HepG2 (cell line): ENCODE measurements at regions not wholly inside any gene's neighbourhood (a gene's known extent, or its start where the extent isn't known, plus 50 kb on each side); places are given as distances from the start of the nearest gene placed in this dataset.

Source experiments
- ATAC-seq: fragments of 200-7000 bp; cut with Tn5 transposase; 3 replicates; pipeline ENCODE4 v1.9.1; 2020; ENCODE audit warnings: mild to moderate bottlenecking, moderate library complexity
- BruUV-seq: library from RNA; stranded (reverse); fragments of 400-500 nt; replicated peaks from 2 replicates; lab custom pipeline; 2021; lab: Mats Ljungman, UMichigan
- CTCF ChIA-PET: fragments of 300-600 bp; formaldehyde crosslinking; extraction: SDS; loops from one replicate; lab custom pipeline; 2021; ENCODE audit warnings: low total read pairs, inconsistent platforms, low intra/inter-chr PET ratio; lab: Yijun Ruan, JAX
- POLR2A ChIA-PET: fragments of 350-600 bp; sonication (Branson Sonifier 250); formaldehyde crosslinking; loops from one replicate; lab custom pipeline; 2020; ENCODE audit warnings: antibody characterized with exemption, inconsistent platforms; lab: Yijun Ruan, JAX
- DNase-seq: peaks from one replicate; pipeline ENCODE4 v3.0.0-alpha.2; 2015; ENCODE audit warnings: low spot score
- FAIRE-seq: peaks from 3 replicates; lab custom pipeline; 2011; peaks lifted over from hg19 to GRCh38; lab: Jason Lieb, UNC
- H2AFZ ChIP-seq: one replicate; pipeline ENCODE4 v1.6.1; 2011; ENCODE audit warnings: low read length, inconsistent platforms
- H3K27ac ChIP-seq: fragments of 300-600 bp; 3 replicates; pipeline ENCODE4 v1.8.0; 2011; ENCODE audit warnings: mixed run types, mild to moderate bottlenecking, mixed read lengths, low read length, inconsistent platforms; ENCODE audit not compliant: insufficient read depth; ENCODE audit errors: extremely low read length
- H3K27me3 ChIP-seq, 2 experiments: fragments of 200-600 bp in 1 of 2; 2 replicates in 1 of 2; 3 replicates in 1 of 2; pipeline versions ENCODE4 v1.6.0 to v1.8.0; 2011; ENCODE audit warnings: low read length in 2 of 2, mild to moderate bottlenecking in 2 of 2, moderate library complexity in 2 of 2, inconsistent platforms in 1 of 2; ENCODE audit not compliant: insufficient read depth in 2 of 2, control insufficient read depth in 1 of 2
- H3K36me3 ChIP-seq, 2 experiments: fragments of 200-600 bp in 1 of 2; replicated peaks in 1 of 2; 2 replicates in 1 of 2; 3 replicates in 1 of 2; pipeline versions ENCODE4 v1.5.1 to v1.8.0; 2011; ENCODE audit warnings: low read length in 2 of 2, inconsistent platforms in 1 of 2; ENCODE audit not compliant: insufficient read depth in 2 of 2, control insufficient read depth in 1 of 2
- H3K4me1 ChIP-seq: 2 replicates; pipeline ENCODE4 v1.5.1; 2012; ENCODE audit warnings: low read length, inconsistent platforms; ENCODE audit not compliant: insufficient read depth
- H3K4me2 ChIP-seq: 2 replicates; pipeline ENCODE4 v1.6.0; 2011; ENCODE audit warnings: low read depth, low read length, inconsistent platforms
- H3K4me3 ChIP-seq, 3 experiments: fragments of 200-600 bp in 1 of 3; sonication (generic), shearing (Covaris generic) in 1 of 3; replicated peaks in 1 of 3; 2 replicates each; pipeline ENCODE4 v1.5.1; 2011 to 2016; ENCODE audit warnings: low read length in 3 of 3, inconsistent platforms in 2 of 3, low read depth in 2 of 3, mild to moderate bottlenecking in 2 of 3, control low read depth in 1 of 3, mixed read lengths in 1 of 3; ENCODE audit not compliant: insufficient read depth in 1 of 3
- H3K79me2 ChIP-seq: one replicate; pipeline ENCODE4 v1.6.1; 2011; ENCODE audit warnings: low read length, inconsistent platforms; ENCODE audit not compliant: insufficient read depth
- H3K9ac ChIP-seq: 2 replicates; pipeline ENCODE4 v1.6.0; 2011; ENCODE audit warnings: mild to moderate bottlenecking, low read depth, low read length, inconsistent platforms; ENCODE audit not compliant: insufficient read depth
- H3K9me3 ChIP-seq: 2 replicates; pipeline ENCODE4 v1.5.1; 2012; ENCODE audit warnings: mild to moderate bottlenecking, low read length
- H4K20me1 ChIP-seq: 2 replicates; pipeline ENCODE4 v1.6.0; 2011; ENCODE audit warnings: inconsistent platforms, mild to moderate bottlenecking, low read length, moderate library complexity; ENCODE audit not compliant: insufficient read depth
- ATF7-NPFF ChIP-seq: sonication (generic); formaldehyde crosslinking; IDR thresholded peaks from 2 replicates; pipeline ENCODE4 v1.8.1; 2023; ENCODE audit warnings: mild to moderate bottlenecking, low read depth, missing genetic modification reagents, moderate library complexity
- ELF3 ChIP-seq: IDR thresholded peaks from 2 replicates; pipeline ENCODE4 v1.6.1; 2016; ENCODE audit warnings: missing genetic modification reagents, missing compliant biosample characterization
- HNRNPK ChIP-seq: fragments of 200-400 bp; formaldehyde crosslinking; IDR thresholded peaks from 2 replicates; pipeline ENCODE4 v1.6.1; 2018; ENCODE audit warnings: low read length, low read depth, moderate library complexity, mild to moderate bottlenecking; ENCODE audit not compliant: poor library complexity, severe bottlenecking
- HOXA9 ChIP-seq: sonication (generic); formaldehyde crosslinking; IDR thresholded peaks from 2 replicates; pipeline ENCODE4 v1.8.1; 2022; ENCODE audit warnings: missing genetic modification reagents, mild to moderate bottlenecking, moderate library complexity, borderline replicate concordance
- KLF11 ChIP-seq: IDR thresholded peaks from 2 replicates; pipeline ENCODE4 v1.6.1; 2016; ENCODE audit warnings: missing compliant biosample characterization
- MAFF ChIP-seq: IDR thresholded peaks from 2 replicates; pipeline ENCODE4 v1.6.1; 2011; ENCODE audit warnings: low read depth, low read length, improper control_type of control experiment
- NFIB ChIP-seq: sonication (generic); formaldehyde crosslinking; IDR thresholded peaks from 2 replicates; pipeline ENCODE4 v1.9.0; 2021; ENCODE audit warnings: missing genetic modification reagents, mild to moderate bottlenecking, borderline replicate concordance
- NFKB2 ChIP-seq: sonication (generic); formaldehyde crosslinking; IDR thresholded peaks from 2 replicates; pipeline ENCODE4 v1.4.0; 2020; ENCODE audit warnings: missing genetic modification reagents, borderline replicate concordance
- PHF8 ChIP-seq: sonication (generic); formaldehyde crosslinking; IDR thresholded peaks from 2 replicates; pipeline ENCODE4 v1.5.0; 2020; ENCODE audit warnings: missing genetic modification reagents
- POGZ ChIP-seq: sonication (generic); formaldehyde crosslinking; IDR thresholded peaks from 2 replicates; pipeline ENCODE4 v1.4.0; 2020; ENCODE audit warnings: mild to moderate bottlenecking, missing genetic modification reagents
- TAF15 ChIP-seq: fragments of 200-400 bp; formaldehyde crosslinking; IDR thresholded peaks from one replicate; pipeline ENCODE4 v1.6.1; 2018; ENCODE audit warnings: mild to moderate bottlenecking, low read depth, low read length; ENCODE audit not compliant: poor library complexity, severe bottlenecking
- TIGD3 ChIP-seq: sonication (generic); formaldehyde crosslinking; IDR thresholded peaks from 2 replicates; pipeline ENCODE4 v1.5.1; 2020; ENCODE audit warnings: mild to moderate bottlenecking, missing genetic modification reagents, borderline replicate concordance
- ZC3H4 ChIP-seq: sonication (generic); formaldehyde crosslinking; IDR thresholded peaks from 2 replicates; pipeline ENCODE4 v1.4.0; 2020; ENCODE audit warnings: missing genetic modification reagents, borderline replicate concordance
- ZNF510 ChIP-seq: sonication (generic); formaldehyde crosslinking; IDR thresholded peaks from 2 replicates; pipeline ENCODE4 v1.4.0; 2020; ENCODE audit warnings: low read depth, mild to moderate bottlenecking, missing genetic modification reagents
- ZNF777 ChIP-seq: sonication (generic); formaldehyde crosslinking; IDR thresholded peaks from 2 replicates; pipeline ENCODE4 v1.4.0; 2020; ENCODE audit warnings: missing genetic modification reagents
- WGBS: methylation state at CpG from one replicate; pipeline ENCODE4 v1.1.6; 2017; ENCODE audit warnings: low lambda C conversion rate; 5-methylcytosine and 5-hydroxymethylcytosine counted together
- in situ Hi-C: cut with HindIII; loops from 2 replicates; pipeline ENCODE4 v1.10.0; 2017; ENCODE audit warnings: low pct_unique_long_range_greater_than_20kb; ENCODE audit not compliant: extremely low pct_ligation_motif_present
- intact Hi-C: fragments of 100-400 bp; cut with micrococcal nuclease; formaldehyde crosslinking; loops from one replicate; pipeline ENCODE4 v1.10.0; 2022; ENCODE audit not compliant: unreplicated experiment
- TF ChIP-seq, protein P1 (sequence below): sonication (generic); formaldehyde crosslinking; IDR thresholded peaks from 2 replicates; pipeline ENCODE4 v1.8.1; 2023; ENCODE audit warnings: mild to moderate bottlenecking, missing genetic modification reagents
- TF ChIP-seq, protein P2 (sequence below): sonication (generic); formaldehyde crosslinking; IDR thresholded peaks from 2 replicates; pipeline ENCODE4 v1.5.0; 2020; ENCODE audit warnings: mild to moderate bottlenecking, low read depth, missing genetic modification reagents, borderline replicate concordance

DNA sequence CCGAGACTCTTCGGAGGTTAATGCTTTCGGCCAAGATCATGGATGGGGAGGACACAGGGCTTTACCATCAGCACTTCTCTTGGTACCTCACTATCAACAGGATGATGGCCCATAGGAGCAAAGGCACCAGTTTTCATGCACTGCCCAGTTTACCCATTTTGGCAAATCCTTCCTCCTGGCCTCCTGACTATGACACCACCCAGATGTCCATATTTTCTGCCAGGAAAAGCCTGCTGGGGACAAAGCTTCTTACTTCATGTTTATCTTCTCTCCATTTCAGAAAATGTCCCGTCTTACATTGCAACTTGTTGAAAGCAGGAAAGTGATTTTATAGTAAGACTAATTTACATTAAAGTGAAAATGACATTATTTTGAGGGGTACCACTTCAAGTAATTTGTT lies 61.4 kb upstream of the GAS1 start:
- TF ChIP-seq KLF11 (CRISPR knock-in tag), result no peak
- TF ChIP-seq, protein P1, sequence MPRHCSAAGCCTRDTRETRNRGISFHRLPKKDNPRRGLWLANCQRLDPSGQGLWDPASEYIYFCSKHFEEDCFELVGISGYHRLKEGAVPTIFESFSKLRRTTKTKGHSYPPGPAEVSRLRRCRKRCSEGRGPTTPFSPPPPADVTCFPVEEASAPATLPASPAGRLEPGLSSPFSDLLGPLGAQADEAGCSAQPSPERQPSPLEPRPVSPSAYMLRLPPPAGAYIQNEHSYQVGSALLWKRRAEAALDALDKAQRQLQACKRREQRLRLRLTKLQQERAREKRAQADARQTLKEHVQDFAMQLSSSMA, result no peak
- no peak for TF ChIP-seq POGZ (CRISPR knock-in tag)
- TF ChIP-seq MAFF, result no peak
- TF ChIP-seq, protein P2, sequence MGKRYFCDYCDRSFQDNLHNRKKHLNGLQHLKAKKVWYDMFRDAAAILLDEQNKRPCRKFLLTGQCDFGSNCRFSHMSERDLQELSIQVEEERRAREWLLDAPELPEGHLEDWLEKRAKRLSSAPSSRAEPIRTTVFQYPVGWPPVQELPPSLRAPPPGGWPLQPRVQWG, result no peak
- no peak for TF ChIP-seq HNRNPK
- no peak for TF ChIP-seq ZC3H4
- no peak for TF ChIP-seq TAF15
- no peak for TF ChIP-seq NFIB (CRISPR knock-in tag)
- Histone ChIP-seq H3K9ac (no peak overlapping the region), H3K4me2 (no peak overlapping the region), H3K36me3 (no peaks in the 10 kb centered on the region), H3K27me3 (0 out of 5 replicates have a peak, but pooled peaks cover 0 to 3% of the 10 kb centered on the region in 2 experiments), H4K20me1 (no peaks in the 10 kb centered on the region), H3K4me3 (no peak overlapping the region), H3K79me2 (no peaks in the 10 kb centered on the region), H3K9me3 (no peaks in the 10 kb centered on the region), H3K4me1 (no peaks in the 10 kb centered on the region), H3K27ac (no peak overlapping the region), H2AFZ (no peak overlapping the region)
- FAIRE-seq, result no peak
- no peak for DNase-seq
- in situ Hi-C loops, result no loop called here
- CTCF ChIA-PET, result no interaction called here
- no TSS peak for BruUV-seq
- ATAC-seq, result no peak
- POLR2A ChIA-PET, result no interaction called here
- intact Hi-C loops, result no loop called here
- WGBS, result 0% methylated on average over 4 of the region's 4 CpGs

DNA sequence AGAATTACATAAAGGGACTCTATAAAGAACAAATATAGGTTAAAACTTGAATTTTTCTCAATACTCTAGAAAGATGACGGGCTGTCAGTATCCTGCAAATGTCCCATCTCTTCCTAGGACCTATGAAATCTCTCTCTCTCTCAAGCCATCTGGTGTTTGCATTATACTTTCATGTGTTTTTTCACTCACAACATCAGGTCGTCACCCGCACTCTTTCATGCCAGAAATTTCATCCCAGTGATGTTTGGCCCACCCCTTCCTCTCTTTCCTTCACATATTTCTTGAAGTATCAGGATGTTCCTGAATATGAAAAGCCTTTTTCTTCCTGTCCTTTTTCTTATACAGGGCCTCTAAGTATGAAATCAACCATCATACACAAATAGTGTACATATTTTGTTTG lies 63.3 kb upstream of the GAS1 start:
- intact Hi-C loops, result no loop called here
- Histone ChIP-seq H3K36me3 (no peaks in the 10 kb centered on the region), H3K27me3 (0 out of 5 replicates have a peak, but pooled peaks cover 0 to 3% of the 10 kb centered on the region in 2 experiments), H3K9ac (no peak overlapping the region), H3K79me2 (no peaks in the 10 kb centered on the region), H4K20me1 (no peaks in the 10 kb centered on the region), H3K4me1 (no peaks in the 10 kb centered on the region), H3K4me2 (no peak overlapping the region), H3K4me3 (no peak overlapping the region), H3K9me3 (no peaks in the 10 kb centered on the region), H3K27ac (no peak overlapping the region), H2AFZ (no peak overlapping the region)
- no peak for DNase-seq
- WGBS, result 1% methylated on average over 3 of the region's 3 CpGs
- ChIA-PET POLR2A (no interaction called here), CTCF (no interaction called here)
- ATAC-seq, result no peak
- in situ Hi-C loops, result no loop called here
- FAIRE-seq, result no peak
- no TSS peak for BruUV-seq
- no peak for TF ChIP-seq ELF3 (CRISPR knock-in tag)
- TF ChIP-seq TIGD3, result no peak
- no peak for TF ChIP-seq HOXA9 (CRISPR knock-in tag)
- TF ChIP-seq ZNF777, result no peak
- TF ChIP-seq PHF8 (CRISPR knock-in tag), result no peak
- TF ChIP-seq ZNF510 (CRISPR knock-in tag), result no peak
- no peak for TF ChIP-seq NFKB2 (CRISPR knock-in tag)
- no peak for TF ChIP-seq ATF7-NPFF (CRISPR knock-in tag)
